OCI-LY7 (cell line): ENCODE measurements at regions not wholly inside any gene's neighbourhood (a gene's known extent, or its start where the extent isn't known, plus 50 kb on each side); places are given as distances from the start of the nearest gene placed in this dataset.

Experiments used
- BruUV-seq: library from RNA; stranded (reverse); fragments of 400-500 nt; replicated peaks from 2 replicates; lab custom pipeline; 2021; lab: Mats Ljungman, UMichigan
- CTCF ChIA-PET: fragments of 300-600 bp; sonication (Branson Sonifier 250); formaldehyde crosslinking; loops from one replicate; lab custom pipeline; 2022; ENCODE audit warnings: antibody characterized with exemption; ENCODE audit not compliant: unreplicated experiment; lab: Charles Lee
- POLR2A ChIA-PET: fragments of 300-600 bp; sonication (Branson Sonifier 250); formaldehyde crosslinking; loops from one replicate; lab custom pipeline; 2022; ENCODE audit warnings: antibody characterized with exemption; lab: Charles Lee
- DNase-seq: peaks from one replicate; pipeline ENCODE4 v3.0.0-alpha.2; 2015; ENCODE audit warnings: low spot score
- H2AFZ ChIP-seq: fragments of 200-600 bp; sonication (generic), shearing (Covaris generic); 2 replicates; pipeline ENCODE4 v1.6.1; 2014; ENCODE audit warnings: mild to moderate bottlenecking, antibody characterized with exemption, low read length, moderate library complexity
- H3K27ac ChIP-seq: fragments of 200-600 bp; sonication (generic); 2 replicates; pipeline ENCODE4 v1.5.1; 2014; ENCODE audit warnings: mixed run types, low read depth, mild to moderate bottlenecking, moderate library complexity, low read length, inconsistent platforms; ENCODE audit not compliant: poor library complexity, severe bottlenecking
- H3K36me3 ChIP-seq: fragments of 200-600 bp; sonication (generic); 2 replicates; pipeline ENCODE4 v1.6.1; 2014; ENCODE audit warnings: mild to moderate bottlenecking, antibody characterized with exemption, low read length, moderate library complexity, mixed read lengths; ENCODE audit not compliant: insufficient read depth
- H3K4me1 ChIP-seq: fragments of 200-600 bp; sonication (generic); 2 replicates; pipeline ENCODE4 v1.5.1; 2014; ENCODE audit warnings: mild to moderate bottlenecking, low read length; ENCODE audit not compliant: insufficient read depth, poor library complexity, severe bottlenecking
- H3K4me2 ChIP-seq: fragments of 200-600 bp; sonication (generic); 2 replicates; pipeline ENCODE4 v1.6.1; 2014; ENCODE audit warnings: mild to moderate bottlenecking, low read length
- H3K4me3 ChIP-seq: fragments of 200-600 bp; sonication (generic); 2 replicates; pipeline ENCODE4 v1.5.1; 2014; ENCODE audit warnings: mild to moderate bottlenecking, low read depth, low read length; ENCODE audit not compliant: poor library complexity, severe bottlenecking
- H3K79me2 ChIP-seq: fragments of 200-600 bp; sonication (generic); 2 replicates; pipeline ENCODE4 v1.6.1; 2016; ENCODE audit warnings: low read depth, mild to moderate bottlenecking, low read length, moderate library complexity, mixed read lengths; ENCODE audit not compliant: insufficient read depth
- H3K9me2 ChIP-seq: fragments of 200-600 bp; sonication (generic); 2 replicates; pipeline ENCODE4 v1.6.1; 2016; ENCODE audit warnings: mild to moderate bottlenecking, low read length, mixed read lengths; ENCODE audit not compliant: insufficient read depth
- H3K9me3 ChIP-seq: fragments of 200-600 bp; sonication (generic); 2 replicates; pipeline ENCODE4 v1.6.1; 2014; ENCODE audit warnings: mild to moderate bottlenecking, mixed run types, low read length, mixed read lengths
- H4K20me1 ChIP-seq: fragments of 200-600 bp; sonication (generic); 2 replicates; pipeline ENCODE4 v1.6.1; 2014; ENCODE audit warnings: mild to moderate bottlenecking, antibody characterized with exemption, low read length, moderate library complexity, mixed read lengths; ENCODE audit not compliant: insufficient read depth
- CTCF ChIP-seq: fragments of 200-600 bp; sonication (generic); conservative IDR thresholded peaks from 2 replicates; pipeline ENCODE4 v1.5.1; 2014; ENCODE audit warnings: mild to moderate bottlenecking, antibody characterized with exemption, low read length, moderate library complexity, mixed read lengths
- EZH2phosphoT487 ChIP-seq: fragments of 200-600 bp; sonication (generic); IDR thresholded peaks from 2 replicates; pipeline ENCODE4 v1.6.1; 2018; ENCODE audit warnings: low read depth, borderline replicate concordance, mild to moderate bottlenecking, mixed run types, antibody characterized with exemption, low read length, moderate library complexity, mixed read lengths
- intact Hi-C: fragments of 100-400 bp; cut with micrococcal nuclease; formaldehyde crosslinking; loops from one replicate; pipeline ENCODE4 v1.10.0; 2022; ENCODE audit not compliant: unreplicated experiment

GRCh38 chr19:28294395-28294794, 918.6 kb downstream of the UQCRFS1 start:
- Histone ChIP-seq H4K20me1 (no peaks in the 10 kb centered on the region), H3K9me3 (no peaks in the 10 kb centered on the region), H3K27ac (no peak overlapping the region), H3K4me1 (no peaks in the 10 kb centered on the region), H3K79me2 (no peaks in the 10 kb centered on the region), H3K9me2 (no peaks in the 10 kb centered on the region), H3K4me2 (no peak overlapping the region), H3K36me3 (no peaks in the 10 kb centered on the region), H3K4me3 (no peak overlapping the region), H2AFZ (no peak overlapping the region)
- ChIA-PET CTCF (no interaction called here), POLR2A (no interaction called here)
- TF ChIP-seq EZH2phosphoT487 = no peak
- TF ChIP-seq CTCF = no peak
- DNase-seq = no peak
- intact Hi-C loops = no loop called here
- no TSS peak for BruUV-seq

GRCh38 chr19:28293685-28294084, 919.3 kb downstream of the UQCRFS1 start:
- no peaks in the 10 kb centered on the region for H3K36me3 ChIP-seq
- H3K79me2 ChIP-seq = no peaks in the 10 kb centered on the region
- no peak overlapping the region for H3K27ac ChIP-seq
- no peaks in the 10 kb centered on the region for H3K4me1 ChIP-seq
- no peak for DNase-seq
- intact Hi-C loops = no loop called here
- no peak overlapping the region for H3K4me3 ChIP-seq
- H4K20me1 ChIP-seq = no peaks in the 10 kb centered on the region
- CTCF ChIA-PET = no interaction called here
- BruUV-seq = no TSS peak
- H2AFZ ChIP-seq = no peak overlapping the region
- TF ChIP-seq CTCF = no peak
- TF ChIP-seq EZH2phosphoT487 = no peak
- H3K9me3 ChIP-seq = no peaks in the 10 kb centered on the region
- H3K9me2 ChIP-seq = no peaks in the 10 kb centered on the region
- POLR2A ChIA-PET = no interaction called here
- no peak overlapping the region for H3K4me2 ChIP-seq

- Histone ChIP-seq H2AFZ (no peak overlapping the region), H4K20me1 (no peaks in the 10 kb centered on the region), H3K4me1 (no peaks in the 10 kb centered on the region), H3K4me3 (no peak overlapping the region), H3K9me3 (no peaks in the 10 kb centered on the region), H3K4me2 (no peak overlapping the region), H3K79me2 (no peaks in the 10 kb centered on the region), H3K27ac (no peak overlapping the region), H3K36me3 (no peaks in the 10 kb centered on the region), H3K9me2 (no peaks in the 10 kb centered on the region)
- intact Hi-C loops = no loop called here
- BruUV-seq = no TSS peak
- CTCF ChIA-PET = no interaction called here
- no peak for DNase-seq
- POLR2A ChIA-PET = interaction anchor here (0.5 to 0.6 kb wide), 2 partner anchors 93 to 320 kb away, joined by 3 to 4 read pairs; no protein-coding TSS in a partner anchor
- TF ChIP-seq CTCF (no peak), EZH2phosphoT487 (no peak)
These were observed 920.0 kb downstream of the UQCRFS1 start for GRCh38 chr19:28292822-28293500.
